SK-N-SH treated with all-trans-retinoic acid at 6 μM for 48 hours (cell line): ENCODE measurements at regions not wholly inside any gene's neighbourhood (a gene's known extent, or its start where the extent isn't known, plus 50 kb on each side); places are given as distances from the start of the nearest gene placed in this dataset.

Source experiments
- BACH2 ChIP-seq: fragments of 250-450 bp; sonication (Bioruptor Pico); IDR thresholded peaks from 2 replicates; pipeline ENCODE4 v1.9.0; 2021; ENCODE audit warnings: mild to moderate bottlenecking, borderline replicate concordance
- CSDC2 ChIP-seq: fragments of 250-450 bp; sonication (Bioruptor Pico); IDR thresholded peaks from 2 replicates; pipeline ENCODE4 v1.5.0; 2020; ENCODE audit warnings: mild to moderate bottlenecking, moderate library complexity
- GLIS3 ChIP-seq: fragments of 250-450 bp; sonication (Bioruptor Pico); IDR thresholded peaks from 2 replicates; pipeline ENCODE4 v1.5.0; 2020; ENCODE audit warnings: mild to moderate bottlenecking, moderate library complexity
- ISL1 ChIP-seq: fragments of 250-450 bp; sonication (Bioruptor Pico); IDR thresholded peaks from 2 replicates; pipeline ENCODE4 v2.1.2; 2022; ENCODE audit warnings: mild to moderate bottlenecking, moderate library complexity
- OSR1 ChIP-seq: fragments of 250-450 bp; sonication (Bioruptor Pico); IDR thresholded peaks from 2 replicates; pipeline ENCODE4 v1.8.0; 2022; ENCODE audit warnings: moderate library complexity, mild to moderate bottlenecking, inconsistent platforms
- PPARA ChIP-seq: fragments of 250-450 bp; sonication (Bioruptor Pico); IDR thresholded peaks from 2 replicates; pipeline ENCODE4 v1.5.0; 2020; ENCODE audit warnings: mild to moderate bottlenecking, borderline replicate concordance
- RARB ChIP-seq: fragments of 250-450 bp; sonication (Bioruptor Pico); IDR thresholded peaks from 2 replicates; pipeline ENCODE4 v1.8.0; 2021; ENCODE audit warnings: mild to moderate bottlenecking, moderate library complexity
- SNAI2 ChIP-seq: fragments of 250-450 bp; sonication (Bioruptor Pico); IDR thresholded peaks from 2 replicates; pipeline ENCODE4 v1.5.0; 2020; ENCODE audit warnings: mild to moderate bottlenecking, moderate library complexity
- ZFP3 ChIP-seq: fragments of 250-450 bp; sonication (Bioruptor Pico); IDR thresholded peaks from 2 replicates; pipeline ENCODE4 v1.5.0; 2020; ENCODE audit warnings: mild to moderate bottlenecking, moderate library complexity
- TF ChIP-seq, protein P1 (sequence below): fragments of 250-450 bp; sonication (Bioruptor Pico); IDR thresholded peaks from 2 replicates; pipeline ENCODE4 v1.8.0; 2020; ENCODE audit warnings: mild to moderate bottlenecking, moderate library complexity, borderline replicate concordance

- TF ChIP-seq ISL1 (CRISPR knock-in tag) (no peak), GLIS3 (no peak), BACH2 (CRISPR knock-in tag) (no peak), PPARA (CRISPR knock-in tag) (no peak), CSDC2 (CRISPR knock-in tag) (no peak), SNAI2 (CRISPR knock-in tag) (no peak), RARB (no peak), ZFP3 (CRISPR knock-in tag) (no peak), OSR1 (CRISPR knock-in tag) (no peak)
- TF ChIP-seq, protein P1, sequence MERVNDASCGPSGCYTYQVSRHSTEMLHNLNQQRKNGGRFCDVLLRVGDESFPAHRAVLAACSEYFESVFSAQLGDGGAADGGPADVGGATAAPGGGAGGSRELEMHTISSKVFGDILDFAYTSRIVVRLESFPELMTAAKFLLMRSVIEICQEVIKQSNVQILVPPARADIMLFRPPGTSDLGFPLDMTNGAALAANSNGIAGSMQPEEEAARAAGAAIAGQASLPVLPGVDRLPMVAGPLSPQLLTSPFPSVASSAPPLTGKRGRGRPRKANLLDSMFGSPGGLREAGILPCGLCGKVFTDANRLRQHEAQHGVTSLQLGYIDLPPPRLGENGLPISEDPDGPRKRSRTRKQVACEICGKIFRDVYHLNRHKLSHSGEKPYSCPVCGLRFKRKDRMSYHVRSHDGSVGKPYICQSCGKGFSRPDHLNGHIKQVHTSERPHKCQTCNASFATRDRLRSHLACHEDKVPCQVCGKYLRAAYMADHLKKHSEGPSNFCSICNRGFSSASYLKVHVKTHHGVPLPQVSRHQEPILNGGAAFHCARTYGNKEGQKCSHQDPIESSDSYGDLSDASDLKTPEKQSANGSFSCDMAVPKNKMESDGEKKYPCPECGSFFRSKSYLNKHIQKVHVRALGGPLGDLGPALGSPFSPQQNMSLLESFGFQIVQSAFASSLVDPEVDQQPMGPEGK (CRISPR knock-in tag): no peak
These were observed 172.4 kb upstream of the UBL3 start for GRCh38 chr13:30022796-30023195.
